22Rv1 (cell line): ENCODE measurements at regions not wholly inside any gene's neighbourhood (a gene's known extent, or its start where the extent isn't known, plus 50 kb on each side); places are given as distances from the start of the nearest gene placed in this dataset.

Source experiments
- ZFX ChIP-seq: fragments of 450-650 bp; IDR thresholded peaks from 2 replicates; pipeline ENCODE4 v1.6.1; 2017; ENCODE audit warnings: antibody characterized with exemption, borderline replicate concordance
- TF ChIP-seq, protein P1 (sequence below): fragments of 450-650 bp; IDR thresholded peaks from 2 replicates; pipeline ENCODE4 v1.5.1; 2017; ENCODE audit warnings: mild to moderate bottlenecking

DNA sequence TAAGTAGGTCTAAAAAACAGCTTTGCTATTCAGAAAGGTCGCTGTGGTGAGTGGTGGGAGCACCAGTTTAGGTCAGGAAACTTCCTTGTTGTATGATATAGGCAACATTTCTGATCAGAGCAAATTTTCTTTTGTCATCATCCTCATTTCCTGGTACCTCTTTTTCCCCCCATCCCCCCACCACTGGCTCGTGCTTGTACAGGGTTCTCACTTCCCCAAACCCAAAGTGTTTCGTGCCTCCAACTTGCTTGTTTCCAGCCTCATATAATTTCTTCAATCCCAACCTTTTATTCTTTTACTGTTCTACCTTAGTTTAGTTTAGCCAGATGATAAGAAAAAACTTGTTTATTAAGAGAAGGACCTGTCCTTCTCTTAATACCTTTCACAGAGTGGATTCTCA is 209.4 kb upstream of the JAG1 start:
- TF ChIP-seq, protein P1, sequence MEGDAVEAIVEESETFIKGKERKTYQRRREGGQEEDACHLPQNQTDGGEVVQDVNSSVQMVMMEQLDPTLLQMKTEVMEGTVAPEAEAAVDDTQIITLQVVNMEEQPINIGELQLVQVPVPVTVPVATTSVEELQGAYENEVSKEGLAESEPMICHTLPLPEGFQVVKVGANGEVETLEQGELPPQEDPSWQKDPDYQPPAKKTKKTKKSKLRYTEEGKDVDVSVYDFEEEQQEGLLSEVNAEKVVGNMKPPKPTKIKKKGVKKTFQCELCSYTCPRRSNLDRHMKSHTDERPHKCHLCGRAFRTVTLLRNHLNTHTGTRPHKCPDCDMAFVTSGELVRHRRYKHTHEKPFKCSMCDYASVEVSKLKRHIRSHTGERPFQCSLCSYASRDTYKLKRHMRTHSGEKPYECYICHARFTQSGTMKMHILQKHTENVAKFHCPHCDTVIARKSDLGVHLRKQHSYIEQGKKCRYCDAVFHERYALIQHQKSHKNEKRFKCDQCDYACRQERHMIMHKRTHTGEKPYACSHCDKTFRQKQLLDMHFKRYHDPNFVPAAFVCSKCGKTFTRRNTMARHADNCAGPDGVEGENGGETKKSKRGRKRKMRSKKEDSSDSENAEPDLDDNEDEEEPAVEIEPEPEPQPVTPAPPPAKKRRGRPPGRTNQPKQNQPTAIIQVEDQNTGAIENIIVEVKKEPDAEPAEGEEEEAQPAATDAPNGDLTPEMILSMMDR, result no peak
- no peak for TF ChIP-seq ZFX
